ENCODE measurements at regions not wholly inside any gene's neighbourhood (a gene's known extent, or its start where the extent isn't known, plus 50 kb on each side); places are given as distances from the start of the nearest gene placed in this dataset.

DNA sequence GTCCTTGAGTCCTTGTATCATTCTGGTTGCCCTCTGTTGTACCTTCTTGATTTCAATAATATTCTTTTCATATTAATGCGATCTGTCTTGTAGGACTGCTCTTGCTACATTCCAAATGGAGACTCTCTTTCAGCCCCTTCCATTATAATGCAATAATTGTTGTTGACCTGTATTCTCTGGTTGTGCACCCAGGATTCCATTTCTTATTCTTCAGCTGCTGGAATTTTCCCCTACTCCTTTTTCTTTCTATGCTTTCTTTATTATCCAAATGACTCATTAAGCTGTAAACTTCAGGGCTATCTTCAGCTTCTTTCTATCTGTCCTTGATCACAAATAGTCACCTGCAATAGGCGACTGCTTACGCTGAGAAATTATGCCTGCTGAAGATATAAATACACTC lies 321.5 kb downstream of the SATB1 start:
- TF ChIP-seq, protein P1, sequence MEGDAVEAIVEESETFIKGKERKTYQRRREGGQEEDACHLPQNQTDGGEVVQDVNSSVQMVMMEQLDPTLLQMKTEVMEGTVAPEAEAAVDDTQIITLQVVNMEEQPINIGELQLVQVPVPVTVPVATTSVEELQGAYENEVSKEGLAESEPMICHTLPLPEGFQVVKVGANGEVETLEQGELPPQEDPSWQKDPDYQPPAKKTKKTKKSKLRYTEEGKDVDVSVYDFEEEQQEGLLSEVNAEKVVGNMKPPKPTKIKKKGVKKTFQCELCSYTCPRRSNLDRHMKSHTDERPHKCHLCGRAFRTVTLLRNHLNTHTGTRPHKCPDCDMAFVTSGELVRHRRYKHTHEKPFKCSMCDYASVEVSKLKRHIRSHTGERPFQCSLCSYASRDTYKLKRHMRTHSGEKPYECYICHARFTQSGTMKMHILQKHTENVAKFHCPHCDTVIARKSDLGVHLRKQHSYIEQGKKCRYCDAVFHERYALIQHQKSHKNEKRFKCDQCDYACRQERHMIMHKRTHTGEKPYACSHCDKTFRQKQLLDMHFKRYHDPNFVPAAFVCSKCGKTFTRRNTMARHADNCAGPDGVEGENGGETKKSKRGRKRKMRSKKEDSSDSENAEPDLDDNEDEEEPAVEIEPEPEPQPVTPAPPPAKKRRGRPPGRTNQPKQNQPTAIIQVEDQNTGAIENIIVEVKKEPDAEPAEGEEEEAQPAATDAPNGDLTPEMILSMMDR (conservative IDR thresholded peaks at IDR 0.05; ENCODE audit: low read depth in 2 of 2), result no peak
- no peak for TF ChIP-seq EZH2 (IDR thresholded peaks at IDR 0.05; ENCODE audit: low read depth, unreplicated experiment)
- TF ChIP-seq, protein P2, sequence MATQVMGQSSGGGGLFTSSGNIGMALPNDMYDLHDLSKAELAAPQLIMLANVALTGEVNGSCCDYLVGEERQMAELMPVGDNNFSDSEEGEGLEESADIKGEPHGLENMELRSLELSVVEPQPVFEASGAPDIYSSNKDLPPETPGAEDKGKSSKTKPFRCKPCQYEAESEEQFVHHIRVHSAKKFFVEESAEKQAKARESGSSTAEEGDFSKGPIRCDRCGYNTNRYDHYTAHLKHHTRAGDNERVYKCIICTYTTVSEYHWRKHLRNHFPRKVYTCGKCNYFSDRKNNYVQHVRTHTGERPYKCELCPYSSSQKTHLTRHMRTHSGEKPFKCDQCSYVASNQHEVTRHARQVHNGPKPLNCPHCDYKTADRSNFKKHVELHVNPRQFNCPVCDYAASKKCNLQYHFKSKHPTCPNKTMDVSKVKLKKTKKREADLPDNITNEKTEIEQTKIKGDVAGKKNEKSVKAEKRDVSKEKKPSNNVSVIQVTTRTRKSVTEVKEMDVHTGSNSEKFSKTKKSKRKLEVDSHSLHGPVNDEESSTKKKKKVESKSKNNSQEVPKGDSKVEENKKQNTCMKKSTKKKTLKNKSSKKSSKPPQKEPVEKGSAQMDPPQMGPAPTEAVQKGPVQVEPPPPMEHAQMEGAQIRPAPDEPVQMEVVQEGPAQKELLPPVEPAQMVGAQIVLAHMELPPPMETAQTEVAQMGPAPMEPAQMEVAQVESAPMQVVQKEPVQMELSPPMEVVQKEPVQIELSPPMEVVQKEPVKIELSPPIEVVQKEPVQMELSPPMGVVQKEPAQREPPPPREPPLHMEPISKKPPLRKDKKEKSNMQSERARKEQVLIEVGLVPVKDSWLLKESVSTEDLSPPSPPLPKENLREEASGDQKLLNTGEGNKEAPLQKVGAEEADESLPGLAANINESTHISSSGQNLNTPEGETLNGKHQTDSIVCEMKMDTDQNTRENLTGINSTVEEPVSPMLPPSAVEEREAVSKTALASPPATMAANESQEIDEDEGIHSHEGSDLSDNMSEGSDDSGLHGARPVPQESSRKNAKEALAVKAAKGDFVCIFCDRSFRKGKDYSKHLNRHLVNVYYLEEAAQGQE (IDR thresholded peaks at IDR 0.05; ENCODE audit: unreplicated experiment), result no peak
- no peak for TF ChIP-seq EZH2phosphoT487 (IDR thresholded peaks at IDR 0.05; ENCODE audit: unreplicated experiment)
- TF ChIP-seq CREB1 (CRISPR knock-in tag; IDR thresholded peaks at IDR 0.05; ENCODE audit: low read depth), result no peak
